ENCODE measurements at regions not wholly inside any gene's neighbourhood (a gene's known extent, or its start where the extent isn't known, plus 50 kb on each side); places are given as distances from the start of the nearest gene placed in this dataset.

GRCh38 chr4:17165286-17165685 lies 266.8 kb upstream of the LDB2 start:
- TF ChIP-seq CTCF (conservative IDR thresholded peaks at IDR 0.05; ENCODE audit: low read depth, low read length) (no peak), EZH2phosphoT487 (IDR thresholded peaks at IDR 0.05; ENCODE audit: borderline replicate concordance, low read length) (no peak), EZH2 (IDR thresholded peaks at IDR 0.05; ENCODE audit: low read length, unreplicated experiment) (no peak)
